Ishikawa (cell line): ENCODE measurements at regions not wholly inside any gene's neighbourhood (a gene's known extent, or its start where the extent isn't known, plus 50 kb on each side); places are given as distances from the start of the nearest gene placed in this dataset.

Experiments
- EP300 ChIP-seq: IDR thresholded peaks from 2 replicates; pipeline ENCODE4 v1.6.1; 2012; ENCODE audit warnings: borderline replicate concordance
- FOXM1 ChIP-seq: IDR thresholded peaks from 2 replicates; pipeline ENCODE4 v1.6.1; 2012; ENCODE audit warnings: low read depth, borderline replicate concordance
- RAD21 ChIP-seq: IDR thresholded peaks from 2 replicates; pipeline ENCODE4 v1.6.1; 2012; ENCODE audit warnings: low read depth
- TF ChIP-seq, protein P1 (sequence below): IDR thresholded peaks from 2 replicates; pipeline ENCODE4 v1.6.1; 2012

DNA sequence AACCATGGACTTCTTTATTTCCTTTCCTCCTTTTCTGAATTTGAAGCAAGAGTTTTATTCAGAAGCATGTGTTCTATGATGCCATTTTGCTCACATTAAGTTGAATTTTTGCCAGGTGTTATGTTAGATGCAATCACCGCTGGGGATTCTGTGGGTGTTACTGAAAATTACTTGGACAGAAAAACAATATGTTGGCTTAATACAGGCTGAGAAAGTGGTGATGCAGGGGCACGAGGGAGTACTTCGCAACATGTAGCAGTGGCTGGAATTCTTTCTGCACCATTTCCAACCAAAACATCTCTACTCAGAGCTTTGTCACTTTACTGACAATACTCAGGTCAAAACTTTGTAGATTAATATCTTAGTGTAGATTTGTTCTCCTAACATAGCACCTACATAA lies 109.2 kb upstream of the PCDH18 start:
- TF ChIP-seq, protein P1, sequence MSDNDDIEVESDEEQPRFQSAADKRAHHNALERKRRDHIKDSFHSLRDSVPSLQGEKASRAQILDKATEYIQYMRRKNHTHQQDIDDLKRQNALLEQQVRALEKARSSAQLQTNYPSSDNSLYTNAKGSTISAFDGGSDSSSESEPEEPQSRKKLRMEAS, result no peak
- TF ChIP-seq RAD21 (no peak), FOXM1 (no peak), EP300 (no peak)
